HG03139 (cell line): ENCODE measurements at regions not wholly inside any gene's neighbourhood (a gene's known extent, or its start where the extent isn't known, plus 50 kb on each side); places are given as distances from the start of the nearest gene placed in this dataset.
A peak's percentile ranks its signal among the peaks of the same experiment; 100 is the strongest.
"Not testable (repeated sequence)": the region's sequence is repeated elsewhere in the genome, so short reads cannot be mapped to it uniquely, and the experiment has no call there.

Source experiments
- ATAC-seq: cut with Tn5 transposase; IDR thresholded peaks from one replicate; pipeline ENCODE4 v1.9.1; 2021; ENCODE audit not compliant: unreplicated experiment

DNA sequence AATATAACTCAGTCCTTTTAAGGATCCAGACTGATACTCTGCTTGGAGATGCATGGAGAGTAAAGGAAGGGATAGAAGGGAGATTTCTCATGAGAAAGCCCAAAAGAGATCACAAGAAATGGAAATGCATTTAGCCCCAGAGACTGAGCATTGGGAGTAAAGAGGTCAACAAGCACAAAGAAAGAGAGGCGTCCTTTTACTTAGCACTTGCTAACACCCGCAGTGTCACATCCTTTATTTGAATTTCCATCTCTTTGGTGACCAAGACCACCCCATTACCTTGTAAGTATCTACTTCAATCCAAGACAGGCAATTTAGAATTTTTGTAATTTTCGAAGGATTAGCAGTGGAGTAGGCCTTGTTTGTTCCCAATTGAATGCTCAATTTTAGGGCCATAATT, 111.8 kb upstream of the DCC start:
- ATAC-seq: no peak

DNA sequence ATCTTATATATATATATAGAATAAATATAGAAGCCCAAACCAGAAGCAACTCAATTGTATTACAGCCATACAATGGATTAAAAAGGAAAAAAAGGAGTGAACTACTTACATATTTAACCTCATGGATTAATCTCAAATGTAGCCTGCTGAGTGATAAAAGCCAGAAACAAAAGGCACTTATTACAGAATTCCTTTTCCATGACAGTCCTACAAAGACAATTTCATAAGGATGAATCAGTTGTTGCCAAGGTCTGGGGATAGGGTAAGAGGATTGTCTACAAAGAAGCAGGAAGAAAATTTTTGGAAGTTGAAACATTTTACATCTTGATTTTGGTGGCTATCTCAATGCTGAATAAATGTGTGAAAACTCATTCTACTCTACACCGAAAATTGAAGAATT, 103.9 kb upstream of the DCC start:
- ATAC-seq: no peak

DNA sequence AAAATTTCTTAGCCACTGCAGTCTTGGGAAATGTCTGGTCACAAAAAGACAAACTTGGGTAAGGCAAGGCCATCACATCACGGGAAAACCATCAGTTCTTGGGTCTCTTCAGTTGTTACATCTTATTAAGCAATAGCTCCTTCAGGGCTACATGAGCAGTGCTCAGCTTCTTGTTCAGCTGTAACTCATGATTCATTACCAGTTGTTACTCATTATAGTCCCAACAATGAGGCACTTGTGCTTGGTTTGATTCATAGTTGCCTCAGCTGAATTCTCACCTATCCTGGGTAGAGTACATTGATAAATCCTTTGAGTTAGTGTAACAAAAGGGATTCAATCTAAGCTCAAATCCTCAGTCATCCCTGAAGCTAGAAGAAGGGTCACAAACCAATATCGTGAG, 102.4 kb upstream of the DCC start:
- no peak for ATAC-seq

DNA sequence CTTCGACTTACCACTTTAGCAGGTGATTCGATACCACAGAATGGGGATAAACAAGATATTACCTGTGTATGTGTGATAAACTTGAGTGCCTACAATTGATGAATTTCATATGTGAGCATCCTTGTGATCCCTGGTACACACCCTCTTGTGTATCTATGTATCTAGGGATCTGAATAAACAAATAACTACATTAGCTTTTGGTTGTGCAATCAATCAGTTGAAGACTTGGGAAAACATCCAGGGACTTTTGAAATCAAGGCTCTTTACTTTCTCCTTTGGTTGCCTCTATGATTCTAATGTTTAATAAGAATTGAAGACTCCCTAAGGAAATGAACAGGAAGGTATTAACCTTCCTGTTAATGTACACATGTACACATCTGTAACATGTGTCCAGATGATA, 97.3 kb upstream of the DCC start:
- no peak for ATAC-seq

DNA sequence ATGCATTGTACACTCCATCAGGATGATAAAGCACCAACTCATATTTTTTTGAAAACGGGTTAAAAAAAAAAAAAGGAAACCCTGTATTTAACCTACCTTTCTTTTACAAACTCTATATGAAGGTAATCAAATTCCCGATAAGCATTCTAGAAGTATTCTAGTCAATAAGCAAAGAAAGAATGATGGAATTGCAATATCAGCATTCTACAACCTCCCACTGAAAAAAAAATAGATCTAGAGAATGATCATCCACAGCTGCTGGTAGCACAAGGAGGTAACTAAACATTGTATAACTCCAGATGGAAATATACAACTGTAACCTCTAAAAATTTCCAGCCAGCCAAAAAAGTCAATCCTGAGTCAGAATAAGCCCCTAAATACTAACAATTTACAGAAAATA, 95.3 kb upstream of the DCC start:
- ATAC-seq: no peak

DNA sequence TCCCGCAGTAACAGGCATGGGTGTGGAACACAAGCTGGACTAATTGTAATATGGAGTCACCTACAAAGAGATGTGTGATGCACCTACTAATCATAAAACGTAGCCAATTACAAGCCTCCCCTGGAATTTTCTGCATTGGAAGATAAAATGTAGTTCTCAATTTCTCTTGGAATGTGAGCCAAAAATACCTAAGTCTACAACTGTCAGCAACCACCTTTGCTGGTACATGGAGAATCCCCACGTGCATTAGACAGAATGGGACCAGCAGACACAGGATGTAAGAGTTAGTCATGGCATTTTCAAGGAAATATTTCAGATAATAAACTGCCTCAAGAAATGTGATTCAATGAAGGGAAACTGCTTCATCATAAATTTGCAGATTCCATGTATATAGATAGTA, 85.6 kb upstream of the DCC start:
- ATAC-seq: no peak

DNA sequence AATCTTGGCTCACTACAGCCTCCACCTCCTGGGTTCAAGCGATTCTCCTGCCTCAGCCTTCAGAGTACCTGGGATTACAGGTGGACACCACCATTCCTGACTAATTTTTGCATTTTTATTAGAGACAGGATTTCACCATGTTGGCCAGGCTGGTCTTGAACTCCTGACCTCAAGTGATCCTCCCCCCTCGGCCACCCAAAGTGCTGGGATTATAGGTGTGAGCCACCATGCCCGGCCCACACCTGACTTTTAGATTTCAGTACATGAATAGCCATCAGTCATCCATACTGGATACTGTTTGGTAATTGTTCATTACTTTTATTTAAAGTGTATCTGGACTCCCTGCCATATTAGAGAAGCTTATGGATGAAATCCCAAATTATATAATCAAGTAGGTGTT, 82.6 kb upstream of the DCC start:
- ATAC-seq: not testable (repeated sequence)

DNA sequence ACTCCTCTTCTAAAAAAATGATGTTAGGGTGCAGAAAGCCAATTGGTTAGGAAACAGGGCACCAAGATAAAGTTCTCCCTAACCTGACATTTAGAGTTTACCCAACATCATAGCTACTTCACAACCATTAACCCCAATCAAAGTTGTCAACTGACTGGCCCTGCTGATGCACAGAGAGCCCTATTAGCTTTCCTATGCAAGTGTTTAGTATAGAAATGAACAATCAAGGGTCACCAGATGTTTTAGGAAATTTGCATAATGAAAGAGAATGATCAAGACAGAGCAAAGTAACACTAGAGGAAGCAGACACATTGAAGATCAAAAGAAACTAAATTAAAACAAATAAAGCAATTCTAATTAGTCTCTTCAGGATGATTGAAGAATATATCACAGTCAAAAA, 64.2 kb upstream of the DCC start:
- ATAC-seq: no peak

DNA sequence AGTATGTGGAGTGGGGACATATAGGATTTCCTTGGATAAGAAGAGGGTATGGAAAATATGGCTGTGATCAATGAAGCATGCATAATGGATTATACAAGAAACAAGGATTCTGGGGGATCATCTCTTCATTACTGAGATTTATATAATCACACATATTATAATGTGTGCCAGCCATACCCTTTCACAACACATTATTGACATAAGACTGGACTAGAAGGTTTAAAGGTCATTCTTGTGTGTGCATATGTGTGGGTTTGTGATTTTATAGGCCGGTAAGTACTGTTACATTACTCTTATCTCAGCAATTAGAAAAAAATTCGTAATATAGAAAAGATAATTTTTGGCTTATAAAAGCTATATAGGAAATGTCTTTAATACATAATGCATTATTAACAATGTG, 62.2 kb upstream of the DCC start:
- ATAC-seq: no peak

DNA sequence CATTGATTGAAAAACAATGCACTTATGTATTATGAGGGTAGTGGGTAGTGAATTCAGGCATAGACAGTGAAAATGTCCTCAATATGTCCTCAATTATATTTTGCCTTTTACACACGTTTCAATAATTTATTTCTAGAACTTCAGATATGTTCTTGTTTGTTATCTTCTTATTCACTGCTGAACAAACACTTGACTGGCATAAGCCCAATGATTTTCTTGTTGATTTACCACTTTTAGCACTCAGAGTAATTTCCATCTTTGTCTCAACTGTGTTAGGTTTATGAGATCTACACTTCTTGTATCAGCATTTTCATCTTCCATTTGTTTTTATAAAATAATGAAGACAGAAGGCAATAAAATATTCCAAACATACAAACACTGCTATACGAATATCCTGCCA, 61.8 kb upstream of the DCC start:
- ATAC-seq: no peak

DNA sequence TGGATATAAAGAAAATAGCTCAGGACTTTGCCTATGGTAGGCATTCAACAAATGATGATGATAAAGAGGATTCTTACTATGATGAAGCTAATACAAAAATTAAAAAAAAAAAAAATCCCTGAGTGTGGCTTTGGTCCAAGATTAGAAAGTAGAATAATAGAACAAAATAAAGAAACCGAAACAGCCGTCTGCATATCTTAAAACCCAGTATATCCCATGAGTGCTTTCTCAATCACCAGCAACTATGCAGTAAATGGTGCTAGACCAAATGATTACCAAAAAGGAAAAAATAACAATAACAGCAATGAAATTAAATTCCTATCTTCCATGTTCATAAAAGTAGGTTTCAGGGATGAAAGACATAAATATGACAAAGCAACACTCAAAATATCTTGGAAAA, 59.3 kb upstream of the DCC start:
- no peak for ATAC-seq

DNA sequence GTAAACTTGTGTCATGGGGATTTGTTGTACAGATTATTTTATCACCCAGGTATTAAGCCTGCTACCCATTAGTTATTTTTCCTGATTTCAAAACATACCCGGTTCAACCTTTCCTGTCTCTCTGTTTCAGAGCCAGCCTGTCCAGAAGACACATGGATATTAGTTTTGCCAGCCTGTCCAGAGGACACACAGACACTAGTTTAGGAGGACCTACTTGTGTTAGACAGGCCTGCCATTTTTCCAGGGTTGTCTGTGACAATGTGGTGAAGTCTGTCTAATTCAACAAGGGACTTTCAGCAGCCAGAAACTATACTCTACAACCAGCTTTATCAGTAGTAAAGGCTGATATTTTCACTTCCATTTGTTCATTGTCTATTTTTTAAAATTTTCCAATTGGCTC, 56.1 kb upstream of the DCC start:
- no peak for ATAC-seq

DNA sequence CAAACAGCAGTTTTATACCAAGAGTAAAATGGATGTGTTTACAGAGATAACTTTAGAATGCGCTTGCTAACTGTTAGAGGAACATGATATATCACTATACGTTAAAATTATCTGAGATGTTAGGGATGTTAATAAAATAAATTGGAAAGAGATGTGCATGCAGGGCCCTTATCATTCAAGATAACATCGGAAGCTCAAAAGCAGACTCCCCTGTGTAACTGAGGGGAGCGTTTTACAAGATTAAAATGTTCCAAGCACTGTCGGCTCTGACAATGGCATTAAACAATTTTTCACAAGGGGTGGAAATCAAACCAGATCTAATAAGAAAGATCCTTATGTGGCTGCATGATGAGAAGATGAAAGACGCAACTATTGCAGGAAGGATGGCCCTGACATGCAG, 53.3 kb upstream of the DCC start:
- no peak for ATAC-seq

DNA sequence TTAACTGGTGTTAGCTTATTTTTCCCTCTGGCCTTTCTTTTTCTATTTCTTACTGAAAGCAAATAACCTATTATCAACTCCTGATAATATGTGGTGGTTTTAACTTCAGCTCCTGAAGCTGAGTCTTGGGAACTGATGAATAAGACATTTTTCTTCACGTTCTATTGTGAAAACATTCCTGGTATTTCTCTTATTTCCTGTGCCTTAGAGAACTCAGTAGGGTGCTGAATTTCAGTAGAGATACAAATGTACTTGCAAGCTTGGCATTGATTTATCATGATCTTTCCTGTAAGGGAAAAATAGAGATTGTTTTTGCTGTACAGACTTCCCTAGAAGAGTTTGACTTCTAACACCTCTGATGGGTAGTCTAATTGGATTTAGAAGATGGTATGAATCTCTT, 52.8 kb upstream of the DCC start:
- no peak for ATAC-seq

DNA sequence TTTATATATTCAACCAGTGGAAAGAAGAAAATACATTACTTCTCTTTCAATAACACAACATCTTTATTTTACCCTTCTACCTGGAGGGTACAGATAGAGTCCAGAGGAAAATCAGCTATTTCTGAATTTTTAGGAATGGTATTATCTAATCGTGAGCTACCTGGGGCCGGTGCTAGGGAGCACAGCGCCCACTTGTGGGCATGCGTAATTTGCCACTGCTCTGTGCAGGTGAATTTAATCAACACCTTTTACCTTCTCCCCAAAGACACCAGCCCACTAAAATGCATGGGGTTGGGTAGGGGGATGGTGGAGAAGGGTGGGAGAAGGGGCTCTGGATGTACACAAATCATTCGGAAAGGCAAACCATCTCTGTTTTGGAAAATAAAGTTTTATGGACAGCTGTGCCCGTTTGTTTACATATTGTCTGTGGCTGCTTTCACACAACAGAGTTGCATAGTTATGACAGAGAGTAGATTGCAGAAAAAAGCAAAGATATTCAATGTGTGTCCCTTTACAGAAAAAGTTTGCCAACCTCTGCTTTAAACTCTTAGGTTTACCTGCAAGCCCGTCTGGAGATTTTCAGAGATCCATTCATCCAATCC, 51.5 kb upstream of the DCC start:
- ATAC-seq: peak; percentile 71

DNA sequence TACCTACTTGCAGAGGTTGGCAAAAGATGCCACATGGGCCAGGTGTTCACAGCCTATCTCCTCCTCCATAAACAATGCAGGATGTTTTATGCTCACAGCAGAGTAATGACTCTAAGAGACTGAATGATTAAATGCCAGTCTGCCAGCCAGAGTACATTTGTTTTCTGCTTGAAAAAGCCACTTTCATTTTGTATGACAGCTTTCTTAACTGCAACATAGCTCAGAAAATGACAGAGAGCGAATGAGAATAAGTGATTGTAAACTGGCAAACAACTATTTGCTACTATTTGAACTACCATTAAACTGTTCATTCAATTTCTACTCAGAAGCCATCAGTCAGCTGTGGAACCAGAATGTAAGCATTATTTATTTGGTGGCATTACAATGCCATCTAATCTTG, 50.6 kb upstream of the DCC start:
- no peak for ATAC-seq
